SK-N-SH (cell line): ENCODE measurements at regions not wholly inside any gene's neighbourhood (a gene's known extent, or its start where the extent isn't known, plus 50 kb on each side); places are given as distances from the start of the nearest gene placed in this dataset.
"Not testable (repeated sequence)": the region's sequence is repeated elsewhere in the genome, so short reads cannot be mapped to it uniquely, and the experiment has no call there.

Experiments
- CTCF ChIA-PET: fragments of 300-600, 350-600 bp; formaldehyde crosslinking; extraction: SDS; loops from one replicate; lab custom pipeline; 2021; lab: Yijun Ruan, JAX
- POLR2A ChIA-PET: fragments of 350-600 bp; sonication (Branson Sonifier 250); formaldehyde crosslinking; extraction: SDS; loops from one replicate; lab custom pipeline; 2020; ENCODE audit warnings: antibody characterized with exemption, inconsistent platforms; lab: Yijun Ruan, JAX
- DNase-seq: peaks from one replicate; pipeline ENCODE4 v3.0.0; 2012
- H2AFZ ChIP-seq: fragments of 200-600 bp; sonication (generic); 2 replicates; pipeline ENCODE4 v1.8.1; 2016; ENCODE audit warnings: antibody characterized with exemption, mild to moderate bottlenecking, low read depth
- H3F3A ChIP-seq: fragments of 200-600 bp; sonication (generic); replicated peaks from 2 replicates; pipeline ENCODE3; 2016; ENCODE audit warnings: antibody characterized with exemption, mild to moderate bottlenecking; ENCODE audit not compliant: insufficient read depth
- H3K27ac ChIP-seq, 2 experiments: fragments of 200-500 bp in 1 of 2; fragments of 200-600 bp in 1 of 2; sonication (Bioruptor generic) in 1 of 2; sonication (generic), shearing (Covaris generic) in 1 of 2; 2 replicates each; pipeline versions ENCODE4 v1.5.1 to v1.6.1; 2014 to 2016; ENCODE audit warnings: low read depth in 2 of 2, inconsistent platforms in 1 of 2, low read length in 1 of 2, mild to moderate bottlenecking in 1 of 2, mixed read lengths in 1 of 2
- H3K27me3 ChIP-seq: fragments of 200-600 bp; sonication (generic), shearing (Covaris generic); 2 replicates; pipeline ENCODE4 v1.6.1; 2016; ENCODE audit warnings: mixed run types; ENCODE audit not compliant: insufficient read depth
- H3K36me3 ChIP-seq, 2 experiments: fragments of 200-500 bp in 1 of 2; fragments of 200-600 bp in 1 of 2; sonication (Bioruptor generic) in 1 of 2; sonication (generic) in 1 of 2; replicated peaks in 1 of 2; 2 replicates each; pipeline versions ENCODE3 to v1.5.1; 2014 to 2016; ENCODE audit warnings: low read length in 1 of 2, mild to moderate bottlenecking in 1 of 2; ENCODE audit not compliant: insufficient read depth in 2 of 2, control insufficient read depth in 1 of 2
- H3K4me1 ChIP-seq, 2 experiments: fragments of 200-500 bp in 1 of 2; fragments of 200-600 bp in 1 of 2; sonication (Bioruptor generic) in 1 of 2; sonication (generic), shearing (Covaris generic) in 1 of 2; 2 replicates each; pipeline versions ENCODE4 v1.5.1 to v1.6.1; 2014 to 2016; ENCODE audit warnings: low read depth in 1 of 2, low read length in 1 of 2, mixed run types in 1 of 2; ENCODE audit not compliant: insufficient read depth in 2 of 2, control insufficient read depth in 1 of 2
- H3K4me2 ChIP-seq: fragments of 200-600 bp; sonication (generic), shearing (Covaris generic); 2 replicates; pipeline ENCODE4 v1.6.1; 2017; ENCODE audit warnings: mixed run types
- H3K4me3 ChIP-seq, 2 experiments: fragments of 200-500 bp in 1 of 2; fragments of 200-600 bp in 1 of 2; sonication (Bioruptor generic) in 1 of 2; sonication (generic), shearing (Covaris generic) in 1 of 2; 2 replicates each; pipeline versions ENCODE4 v1.5.1 to v1.8.1; 2014 to 2016; ENCODE audit warnings: low read depth in 2 of 2, inconsistent platforms in 1 of 2, low read length in 1 of 2, mild to moderate bottlenecking in 1 of 2, mixed read lengths in 1 of 2, moderate library complexity in 1 of 2
- H3K79me2 ChIP-seq: fragments of 200-600 bp; sonication (generic); 2 replicates; pipeline ENCODE4 v1.8.1; 2017; ENCODE audit warnings: mild to moderate bottlenecking; ENCODE audit not compliant: insufficient read depth
- H3K9ac ChIP-seq: fragments of 200-600 bp; sonication (generic); 2 replicates; pipeline ENCODE4 v1.6.1; 2017; ENCODE audit warnings: mixed run types
- H3K9me2 ChIP-seq: fragments of 200-600 bp; sonication (generic); 2 replicates; pipeline ENCODE4 v1.6.1; 2017; ENCODE audit warnings: mixed run types
- H3K9me3 ChIP-seq: fragments of 200-600 bp; sonication (generic); 2 replicates; pipeline ENCODE4 v1.6.1; 2017; ENCODE audit warnings: mixed run types, mild to moderate bottlenecking, moderate library complexity
- H4K20me1 ChIP-seq: fragments of 200-600 bp; sonication (generic); 2 replicates; pipeline ENCODE4 v1.6.1; 2017; ENCODE audit warnings: mild to moderate bottlenecking, mixed run types; ENCODE audit not compliant: insufficient read depth
- WGBS: methylation state at CpG from one replicate; pipeline ENCODE4 v1.1.6; 2017; ENCODE audit warnings: low lambda C conversion rate; 5-methylcytosine and 5-hydroxymethylcytosine counted together

DNA sequence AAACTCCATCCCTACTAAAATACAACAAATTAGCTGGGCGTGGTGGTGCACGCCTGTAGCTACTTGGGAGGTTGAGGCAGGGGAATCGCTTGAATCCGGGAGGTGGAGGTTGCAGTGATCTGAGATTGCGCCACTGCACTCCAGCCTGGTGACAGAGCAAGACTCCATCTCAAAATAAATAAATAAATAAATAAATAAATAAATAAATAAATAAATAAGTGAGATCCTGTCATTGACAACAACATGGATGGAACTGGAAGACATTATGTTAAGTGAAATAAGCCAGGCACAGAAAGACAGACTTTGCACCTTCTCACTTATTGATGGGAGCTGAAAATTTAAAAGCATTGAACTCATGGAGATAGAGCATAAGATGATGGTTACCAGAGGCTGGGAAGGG, 111.2 kb downstream of the MOSPD2 start:
- H3F3A ChIP-seq, H3K4me1 ChIP-seq, H3K4me3 ChIP-seq, H3K79me2 ChIP-seq, H4K20me1 ChIP-seq, CTCF ChIA-PET, H3K27ac ChIP-seq, H2AFZ ChIP-seq, DNase-seq, H3K27me3 ChIP-seq, H3K9ac ChIP-seq, H3K9me2 ChIP-seq, H3K4me2 ChIP-seq, H3K36me3 ChIP-seq, POLR2A ChIA-PET, H3K9me3 ChIP-seq: not testable (repeated sequence)
- 25% methylated on average over 5 of the region's 5 CpGs for WGBS
